ENCODE measurements at regions not wholly inside any gene's neighbourhood (a gene's known extent, or its start where the extent isn't known, plus 50 kb on each side); places are given as distances from the start of the nearest gene placed in this dataset.

- TF ChIP-seq CTCF (conservative IDR thresholded peaks at IDR 0.05; ENCODE audit: low read depth, low read length) (peak; percentile 43), EZH2phosphoT487 (IDR thresholded peaks at IDR 0.05; ENCODE audit: borderline replicate concordance, low read length) (no peak)
These were observed 642.4 kb downstream of the TRIML1 start for GRCh38 chr4:188781655-188782054.

All from PC-3 (cell line).